ENCODE measurements at regions not wholly inside any gene's neighbourhood (a gene's known extent, or its start where the extent isn't known, plus 50 kb on each side); places are given as distances from the start of the nearest gene placed in this dataset.

DNA sequence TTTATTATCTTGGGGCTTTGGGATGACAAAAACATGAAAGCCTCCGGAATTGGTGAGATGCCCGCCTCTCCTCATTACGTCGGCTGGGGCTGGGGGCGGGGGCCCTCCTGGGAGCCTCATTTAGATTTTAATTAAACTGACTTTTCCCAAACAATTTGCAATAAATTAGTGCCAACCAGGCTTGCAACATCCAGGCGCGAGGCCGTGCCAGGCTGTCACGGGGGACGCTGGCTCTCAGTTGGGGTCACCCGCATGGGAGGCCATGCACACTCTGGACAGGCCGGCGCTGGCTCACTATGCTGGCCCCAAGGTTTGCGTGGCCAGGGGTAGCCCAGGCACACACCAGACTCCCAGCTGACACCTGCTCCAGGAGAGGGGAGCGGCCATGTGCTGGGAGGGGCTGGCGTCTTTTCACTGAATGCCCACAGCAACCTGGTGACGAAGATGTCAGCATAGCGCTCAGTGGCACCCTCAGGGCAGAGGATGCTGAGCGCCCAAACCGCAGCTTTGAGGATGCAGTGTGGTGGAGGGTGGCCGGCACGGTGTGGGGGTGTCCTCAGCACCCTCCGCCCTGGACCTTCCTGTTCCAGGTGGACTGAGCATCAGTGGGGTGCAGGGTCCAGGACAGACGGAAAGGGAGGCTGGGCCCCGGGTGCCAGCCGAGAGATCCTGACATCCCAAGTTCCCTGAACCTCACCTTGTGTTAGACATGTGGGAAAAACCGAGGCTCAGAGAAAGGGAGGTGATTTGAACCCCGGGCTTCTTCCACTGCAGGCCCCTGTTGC is 190.8 kb upstream of the C14orf180 start:
- DNase-seq: no peak
- intact Hi-C loops (cut with micrococcal nuclease): no loop called here
- ATAC-seq: no peak

DNA sequence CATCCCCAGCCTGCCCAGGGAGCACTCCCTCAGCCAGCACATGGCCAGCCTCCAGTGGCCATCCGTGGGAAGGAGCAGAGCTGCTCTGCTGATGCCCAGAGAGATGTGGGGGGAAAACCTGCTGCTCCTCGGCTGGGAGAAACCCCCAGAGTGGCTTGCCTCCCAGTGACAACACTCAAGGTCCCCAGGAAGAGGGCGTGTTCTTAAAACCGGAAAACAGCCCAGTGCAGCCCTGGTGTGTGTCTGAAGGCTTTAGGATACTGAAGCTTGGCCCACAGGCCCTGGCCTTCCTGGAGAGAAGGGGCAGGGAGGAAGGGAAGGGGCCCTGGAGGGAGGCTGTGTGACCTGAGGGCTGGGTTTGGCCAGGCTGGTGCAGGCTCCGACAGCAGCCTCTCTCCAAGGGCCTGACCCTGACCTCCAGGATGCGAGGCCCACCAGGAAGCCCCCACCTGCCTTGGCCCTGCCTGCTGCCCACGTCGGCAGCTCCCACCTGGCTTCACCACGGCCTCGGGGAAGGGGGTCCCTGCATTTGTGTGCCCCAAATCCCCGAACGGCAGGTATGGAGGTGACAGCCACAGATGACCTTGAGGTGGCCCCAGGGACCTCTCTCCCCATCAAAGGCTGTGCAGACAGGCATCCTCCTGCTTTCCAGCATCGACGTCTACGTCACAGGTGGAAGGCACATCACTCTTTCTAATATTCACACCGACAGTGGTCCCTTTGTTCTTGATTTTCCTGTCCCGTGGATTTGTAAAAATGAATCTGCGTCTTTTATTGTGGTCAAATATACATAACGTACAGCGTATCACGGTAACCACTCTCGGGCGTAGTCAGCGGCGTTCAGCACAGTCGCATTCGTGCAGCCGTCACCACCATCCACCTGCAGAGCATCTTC is 190.0 kb upstream of the C14orf180 start:
- ATAC-seq (no peak), DNase-seq (no peak)
- intact Hi-C loops (cut with micrococcal nuclease): no loop called here

DNA sequence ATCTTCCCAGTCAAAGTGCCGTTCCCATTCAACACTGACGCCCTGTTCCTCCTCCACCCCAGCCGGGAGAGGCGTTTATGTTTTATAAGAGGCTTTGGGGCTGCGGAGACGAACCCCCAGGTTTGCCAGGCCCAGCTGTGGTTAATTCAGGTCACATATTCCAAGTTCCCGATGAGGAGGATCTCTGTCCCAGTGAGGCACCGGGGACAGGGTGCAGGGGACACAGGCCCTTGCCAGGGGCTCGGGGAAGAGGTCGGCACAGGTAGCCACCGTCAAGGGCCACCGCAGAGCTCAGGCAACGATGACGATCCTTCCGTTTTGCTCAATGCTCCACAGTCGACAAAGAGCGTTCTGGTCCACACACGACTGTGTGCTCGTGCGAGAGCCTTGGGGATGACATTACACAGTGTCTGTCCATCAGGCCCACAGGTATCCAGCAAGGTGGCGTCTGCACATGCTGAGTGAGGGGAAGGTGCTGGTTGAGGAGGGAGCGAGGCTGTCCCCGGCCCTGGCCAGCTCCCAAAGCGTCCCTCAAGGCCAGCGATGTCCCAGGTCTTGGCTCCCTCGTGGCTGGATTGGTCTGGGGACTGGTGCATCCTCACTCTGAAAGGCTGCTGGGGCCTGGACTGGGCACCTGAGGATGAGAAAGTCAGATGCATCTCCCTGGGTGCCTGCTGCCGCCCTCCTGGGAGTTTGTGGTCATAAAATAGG is 189.2 kb upstream of the C14orf180 start:
- intact Hi-C loops (cut with micrococcal nuclease): no loop called here
- ATAC-seq: no peak
- DNase-seq: no peak

DNA sequence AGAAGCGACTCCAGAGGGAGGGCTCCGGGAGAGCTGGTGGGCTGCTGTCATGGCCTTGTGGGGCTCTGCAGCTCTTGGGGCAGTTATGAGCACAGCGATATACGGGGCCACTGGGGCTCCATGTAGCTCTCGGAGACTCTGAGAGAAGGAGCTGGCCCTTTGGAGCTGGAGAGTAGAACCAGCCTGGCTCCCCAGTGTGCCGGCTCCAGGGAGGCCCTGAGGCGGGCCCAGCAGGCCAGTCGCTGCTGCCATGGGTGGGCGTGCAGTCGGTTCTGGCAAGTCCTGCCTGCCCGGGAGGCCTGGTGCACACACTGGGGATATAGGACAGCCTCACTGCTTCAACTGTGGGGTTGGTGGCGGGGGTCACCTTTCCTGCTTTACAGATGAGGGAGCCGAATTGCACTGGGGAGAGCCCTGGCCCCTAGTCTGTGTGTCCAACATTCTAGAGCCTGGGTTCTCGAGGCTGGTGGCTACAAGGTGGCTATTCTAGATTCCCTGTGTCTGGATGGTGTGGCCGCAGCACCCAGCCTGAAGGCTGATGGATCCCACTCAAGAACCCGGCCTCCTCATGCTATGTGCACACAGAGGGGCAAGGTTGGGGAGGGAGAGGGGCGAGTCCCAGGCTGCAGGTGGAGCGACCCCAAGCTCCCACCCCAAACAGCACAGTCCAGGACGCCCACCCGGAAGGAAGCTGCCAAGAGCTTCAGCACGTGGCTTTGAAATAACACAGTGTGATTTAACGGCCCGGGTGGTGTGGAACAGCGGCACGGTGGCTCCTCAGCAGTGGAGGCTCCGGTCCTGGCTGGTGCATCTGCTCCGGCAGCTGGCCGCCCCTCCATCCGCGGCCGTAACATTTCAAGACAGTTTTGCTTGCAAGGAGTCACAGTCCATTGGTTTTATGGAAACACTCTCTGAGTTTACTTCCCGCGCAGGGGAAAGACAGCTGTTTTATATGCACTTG is 188.3 kb upstream of the C14orf180 start:
- intact Hi-C loops (cut with micrococcal nuclease): no loop called here
- no peak for DNase-seq
- ATAC-seq: no peak

DNA sequence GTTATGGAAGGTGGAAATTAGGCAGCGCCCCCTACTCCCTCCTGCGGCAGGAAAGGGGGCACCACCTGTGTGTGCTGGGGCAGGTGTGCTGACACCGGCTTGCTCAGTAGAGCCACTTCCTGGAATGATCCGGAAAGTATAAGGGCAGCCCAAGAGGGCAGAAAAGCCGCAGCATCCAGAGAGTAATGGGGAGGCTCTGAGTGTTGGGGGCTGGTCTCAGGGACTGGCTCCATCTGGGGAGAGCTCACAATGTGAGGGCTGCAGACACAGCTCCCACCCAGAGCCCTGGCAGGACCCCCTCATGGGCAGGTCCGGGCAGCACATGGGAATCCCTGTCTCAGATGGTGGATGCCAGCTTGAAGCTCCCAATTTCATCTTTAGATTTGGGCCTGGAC is 187.6 kb upstream of the C14orf180 start:
- DNase-seq: no peak
- ATAC-seq: no peak
- intact Hi-C loops (cut with micrococcal nuclease): no loop called here

DNA sequence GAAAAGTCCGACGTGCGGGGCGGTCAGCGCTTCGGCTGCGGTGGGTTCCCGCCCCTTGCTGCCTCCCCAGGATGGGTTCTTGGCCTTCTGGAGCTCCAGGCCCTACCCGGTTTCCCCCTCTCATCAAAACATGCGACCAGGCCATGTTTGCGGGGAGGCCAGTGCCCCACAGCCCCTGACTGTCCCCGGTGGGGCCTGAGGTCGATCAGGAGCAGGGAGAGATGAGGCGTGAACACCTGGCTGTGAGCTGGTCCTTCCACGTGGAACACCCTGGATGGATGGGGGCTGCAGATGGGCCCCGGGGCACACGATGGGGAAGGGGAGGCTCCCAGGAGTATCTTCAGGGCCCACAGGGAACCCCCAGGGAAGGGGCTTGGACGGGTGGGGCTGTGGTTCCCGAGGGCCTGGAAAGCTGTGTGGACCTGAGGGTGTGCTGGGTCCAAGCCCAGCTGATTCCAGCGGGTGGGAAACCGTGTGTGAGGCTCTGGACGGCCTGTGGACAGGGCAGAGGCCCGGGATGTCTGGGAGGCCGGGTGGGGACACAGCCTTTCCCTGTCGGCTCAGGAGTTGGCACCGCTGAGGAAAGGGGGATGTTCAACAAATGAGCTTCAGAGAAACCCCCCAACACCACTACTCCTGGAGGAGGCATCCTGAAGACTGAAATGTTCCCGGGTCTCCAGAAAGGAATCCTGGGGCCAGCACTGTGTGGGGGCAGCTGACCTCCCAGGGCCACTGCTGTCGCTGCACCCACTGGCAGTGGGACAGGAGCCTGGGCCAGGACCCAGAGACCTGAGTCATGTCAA is 187.0 kb upstream of the C14orf180 start:
- intact Hi-C loops (cut with micrococcal nuclease): no loop called here
- DNase-seq (no peak), ATAC-seq (no peak)

DNA sequence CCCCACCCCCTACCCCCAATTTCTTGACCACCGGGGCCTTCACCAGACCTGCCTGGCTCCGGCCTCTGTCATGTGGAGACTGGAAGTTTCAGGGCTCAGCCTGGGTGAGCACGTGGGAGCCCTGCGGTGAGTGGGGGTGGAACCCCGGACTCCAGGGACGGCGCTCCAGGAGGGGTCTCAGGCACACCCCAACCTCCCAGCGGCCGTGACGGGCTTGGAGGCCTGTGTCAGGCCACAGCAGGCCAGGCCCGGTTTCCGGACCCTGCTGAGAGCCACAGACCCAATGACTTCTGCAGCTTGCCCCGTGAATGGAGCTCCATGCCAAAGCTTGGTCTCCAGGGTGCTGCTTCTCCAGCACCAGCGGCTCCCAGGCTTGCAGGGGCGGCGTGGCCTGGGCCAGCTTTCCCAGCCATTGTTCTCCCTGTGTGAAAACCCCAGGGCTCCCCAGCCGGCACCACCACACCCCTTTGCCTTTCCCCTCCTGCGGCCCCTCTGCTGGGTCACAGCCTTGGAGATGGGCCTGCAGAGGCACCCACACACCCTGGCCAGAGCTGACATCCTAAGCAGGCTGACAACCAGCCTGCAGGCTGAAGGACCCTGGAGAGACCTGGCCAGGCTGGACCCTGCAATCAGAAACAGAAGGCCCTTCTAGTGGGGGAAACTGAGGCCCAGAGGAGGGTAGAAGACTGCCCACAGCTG is 186.2 kb upstream of the C14orf180 start:
- peak; percentile 61 for DNase-seq
- peak; percentile 70 for ATAC-seq
- intact Hi-C loops (cut with micrococcal nuclease): no loop called here

DNA sequence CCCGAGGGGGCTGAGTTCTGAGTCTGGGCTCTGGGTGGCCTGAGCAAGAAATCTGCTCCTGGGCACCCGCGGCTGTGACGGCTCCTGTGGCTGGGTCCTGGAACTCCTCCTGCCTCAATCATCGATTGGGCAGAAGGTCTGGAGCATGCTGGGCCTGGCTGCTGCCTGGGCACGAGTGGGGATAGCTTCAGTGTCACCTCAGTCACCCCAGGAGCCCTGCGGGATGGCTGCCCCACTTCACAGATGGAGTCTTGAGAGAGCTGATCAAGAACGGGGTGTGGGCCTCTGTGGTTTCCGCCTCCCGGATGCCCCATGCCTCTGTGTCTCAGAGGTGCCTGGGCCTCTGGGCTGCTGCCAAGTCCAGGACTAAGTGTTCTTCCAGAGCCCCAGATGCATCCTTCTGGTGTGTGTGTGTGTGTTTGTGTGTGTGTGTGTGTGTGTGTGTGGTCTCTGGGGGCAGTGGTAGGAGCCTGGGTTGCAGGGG is 185.6 kb upstream of the C14orf180 start:
- ATAC-seq (peak; percentile 84), DNase-seq (peak; percentile 76)
- intact Hi-C loops (cut with micrococcal nuclease): no loop called here

DNA sequence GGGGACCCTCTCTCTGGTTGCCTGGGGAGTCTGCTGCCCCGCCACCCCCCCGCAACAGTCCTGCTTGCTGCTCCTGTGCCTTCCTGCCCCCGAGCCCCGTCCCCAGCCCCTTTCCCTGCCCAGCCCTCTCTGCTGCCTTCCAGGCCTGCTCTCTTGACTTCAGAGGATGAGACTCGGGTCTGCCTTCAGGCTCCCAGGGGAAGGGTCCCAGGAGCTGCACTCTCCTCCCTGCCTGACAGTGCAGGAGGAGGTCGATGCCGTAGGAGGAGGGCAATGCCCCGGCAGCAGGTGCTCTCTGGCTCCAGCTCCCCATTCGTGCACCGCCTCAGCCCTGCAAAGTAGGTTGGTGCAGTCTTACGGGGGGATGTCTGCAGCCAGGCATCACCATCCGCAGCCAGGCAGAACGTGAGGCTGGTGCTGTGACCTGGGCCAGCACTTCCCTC is 185.1 kb upstream of the C14orf180 start:
- no peak for ATAC-seq
- DNase-seq: no peak
- intact Hi-C loops (cut with micrococcal nuclease): no loop called here

DNA sequence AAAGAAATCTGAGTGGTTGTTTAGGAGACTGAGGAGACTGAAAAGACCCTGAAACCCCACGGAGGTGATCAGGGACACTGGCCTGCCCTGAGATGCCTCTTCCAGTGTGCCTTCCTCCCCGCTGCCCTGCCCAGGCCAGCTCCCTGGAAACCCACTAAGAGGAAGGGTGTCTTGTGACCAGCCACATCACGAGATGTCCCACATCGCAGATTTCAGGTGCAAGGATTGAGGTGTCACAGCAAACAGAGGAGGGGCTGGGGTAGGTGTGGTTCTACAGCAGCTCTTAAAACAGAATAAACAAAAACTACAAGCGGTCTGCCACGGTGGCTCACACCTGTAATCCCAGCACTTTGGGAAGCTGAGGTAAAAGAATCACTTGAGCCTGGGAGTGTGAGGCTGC is 184.3 kb upstream of the C14orf180 start:
- intact Hi-C loops (cut with micrococcal nuclease): no loop called here

DNA sequence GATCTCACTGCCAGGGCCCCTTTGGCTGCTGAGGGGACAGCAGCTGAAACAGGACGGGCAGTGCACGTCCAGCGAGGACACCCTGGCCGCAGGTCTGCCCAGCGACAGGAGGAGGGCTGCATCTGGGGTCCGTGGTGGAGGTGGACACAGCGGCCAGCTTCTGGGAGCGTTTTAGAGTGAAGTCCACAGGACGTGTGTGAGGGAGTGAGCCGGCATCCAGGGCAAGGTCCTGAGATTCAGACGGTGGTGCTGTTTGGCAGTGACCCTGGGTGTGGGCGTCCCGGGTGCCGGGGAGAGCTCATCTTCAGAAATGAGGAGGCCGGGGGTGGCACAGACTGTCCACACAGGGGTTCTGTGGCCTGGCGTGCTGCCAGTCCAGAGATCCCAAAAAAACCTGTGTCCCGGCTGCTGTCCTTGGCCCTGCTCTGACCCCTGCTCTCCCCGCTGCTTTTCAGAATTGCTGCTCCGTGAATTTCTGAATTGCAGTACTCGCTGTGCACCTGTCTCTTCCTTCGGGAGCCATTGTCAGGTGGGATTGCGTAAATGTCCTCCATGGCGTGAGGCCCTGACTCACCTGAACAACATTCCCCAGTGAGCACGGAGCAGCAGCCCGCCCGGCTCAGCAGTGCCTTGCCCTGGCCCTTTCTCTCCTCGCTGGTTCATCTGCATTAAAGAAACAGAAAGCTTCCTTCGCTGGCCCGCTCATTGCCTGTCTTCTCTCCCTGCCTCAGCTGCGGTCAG is 183.5 kb upstream of the C14orf180 start:
- intact Hi-C loops (cut with micrococcal nuclease): no loop called here
- DNase-seq (no peak), ATAC-seq (no peak)

More for the DNA sequence above, 184.3 kb upstream of the C14orf180 start:
- DNase-seq (no peak), ATAC-seq (no peak)

DNA sequence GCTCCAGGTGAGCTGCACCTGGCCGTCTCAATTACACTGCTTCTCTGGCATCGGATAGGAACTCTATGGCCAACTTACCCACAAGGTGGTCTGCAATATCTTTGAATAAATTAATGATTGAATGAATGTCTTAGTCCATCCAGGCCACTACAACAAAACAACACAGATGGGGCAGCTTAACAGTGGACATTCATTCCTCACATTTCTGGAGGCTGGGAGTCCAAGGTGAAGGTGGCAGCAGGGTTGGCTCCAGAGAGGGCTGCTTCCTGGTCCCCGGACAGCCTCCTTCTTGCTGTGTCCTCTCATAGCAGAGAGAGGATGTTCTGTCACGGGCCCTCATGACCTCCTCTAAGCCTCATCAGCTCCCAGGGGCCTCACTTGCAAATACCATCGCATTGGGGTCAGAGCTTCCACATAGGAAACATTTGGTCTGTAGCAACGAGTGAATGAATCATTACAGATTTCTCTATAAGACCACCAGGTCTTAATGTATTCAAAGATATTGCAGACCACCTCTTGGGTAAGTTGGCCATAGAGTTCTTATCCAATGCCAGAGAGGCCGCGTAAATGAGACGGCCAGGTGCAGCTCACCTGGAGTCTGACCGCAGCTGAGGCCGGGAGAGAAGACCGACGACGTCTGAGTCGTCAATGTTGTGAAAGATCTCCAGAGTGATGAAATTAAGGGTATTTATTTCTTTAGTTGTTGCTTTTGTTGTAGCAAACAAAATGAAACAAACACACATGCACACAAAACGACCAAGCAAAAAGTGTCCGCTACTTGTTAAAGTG is 182.7 kb upstream of the C14orf180 start:
- ATAC-seq (no peak), DNase-seq (no peak)
- intact Hi-C loops (cut with micrococcal nuclease): no loop called here

DNA sequence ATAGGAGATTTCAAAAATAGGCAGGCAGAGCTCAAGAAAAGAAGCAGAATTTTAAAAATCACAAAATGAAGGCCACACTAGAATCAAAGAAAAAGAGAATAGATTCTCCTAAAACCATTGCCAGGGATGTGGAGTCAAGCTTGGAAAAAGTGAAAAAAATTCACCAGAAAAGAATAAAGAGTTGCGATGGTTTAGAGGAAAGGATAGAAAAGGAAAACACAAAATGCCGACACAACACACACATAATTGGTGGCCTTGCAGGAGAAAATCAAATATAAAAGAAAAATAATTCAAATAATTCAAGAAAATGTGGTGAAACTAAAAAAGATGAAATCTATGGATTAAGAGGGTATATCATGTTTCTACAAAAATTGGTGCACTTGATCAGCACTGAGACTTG is 181.6 kb upstream of the C14orf180 start:
- intact Hi-C loops (cut with micrococcal nuclease): no loop called here
- ATAC-seq (no peak), DNase-seq (no peak)

DNA sequence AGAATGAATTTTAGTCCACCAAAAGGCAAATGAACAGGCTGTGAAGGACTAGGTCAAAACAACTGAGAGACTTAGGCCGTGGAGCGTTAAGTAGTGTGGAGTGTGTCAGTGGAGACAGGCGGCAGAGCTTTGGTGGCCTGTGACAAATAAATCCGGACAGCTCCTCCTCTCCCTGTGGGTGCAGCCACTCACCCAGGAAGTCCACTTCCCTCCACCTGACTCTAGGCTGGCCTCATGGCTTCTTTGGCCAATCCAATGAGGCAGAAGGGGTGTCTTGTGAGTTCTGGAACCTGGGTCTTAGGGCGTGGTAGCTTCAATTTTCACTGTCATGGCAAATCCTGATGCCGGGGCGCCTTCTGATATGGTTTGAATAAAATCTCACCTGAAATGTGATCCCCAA is 180.9 kb upstream of the C14orf180 start:
- ATAC-seq (no peak), DNase-seq (no peak)
- intact Hi-C loops (cut with micrococcal nuclease): no loop called here

DNA sequence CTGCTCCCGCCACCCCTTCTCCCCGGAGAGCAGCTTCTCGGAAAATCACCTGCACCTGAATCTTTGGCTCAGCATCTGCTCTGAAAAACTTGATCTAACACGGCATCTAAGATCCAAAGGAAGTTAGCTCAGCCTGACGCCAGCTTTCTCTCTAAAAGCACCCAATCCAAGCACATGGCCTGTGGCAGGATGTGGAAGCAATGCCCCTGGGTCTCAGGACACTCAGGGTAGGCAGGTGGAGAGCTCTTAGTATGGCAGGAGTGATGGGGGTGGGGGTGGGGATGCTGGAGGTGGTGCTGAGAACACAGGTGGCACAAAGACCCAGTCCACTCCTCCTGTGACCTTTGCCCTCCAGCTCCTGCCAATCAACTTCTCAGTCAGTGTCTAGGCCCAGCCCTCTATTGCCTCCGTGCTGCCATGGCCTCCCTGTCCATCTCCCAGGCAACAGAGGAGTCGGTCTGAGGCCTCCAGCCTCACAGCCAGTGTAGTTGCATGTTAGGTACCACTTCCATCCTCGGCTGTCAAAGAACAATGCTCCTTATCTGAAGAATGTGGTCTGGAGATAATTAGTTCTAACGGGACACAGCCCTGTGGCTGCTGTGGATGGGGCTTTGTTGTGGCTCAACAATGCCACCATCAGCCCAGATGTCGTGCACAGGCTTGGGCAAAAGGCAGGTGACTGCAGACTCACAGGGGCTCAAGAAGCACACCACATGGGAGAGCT is 180.0 kb upstream of the C14orf180 start:
- ATAC-seq: peak; percentile 57
- intact Hi-C loops (cut with micrococcal nuclease): no loop called here
- no peak for DNase-seq

All from left ventricle myocardium superior (tissue), 1 donor.